DND-41 (cell line): ENCODE measurements at regions not wholly inside any gene's neighbourhood (a gene's known extent, or its start where the extent isn't known, plus 50 kb on each side); places are given as distances from the start of the nearest gene placed in this dataset.

Source experiments
- ATAC-seq: fragments of 200-7000 bp; cut with Tn5 transposase; 3 replicates; pipeline ENCODE4 v1.9.1; 2021; ENCODE audit warnings: low read depth; ENCODE audit not compliant: insufficient read depth
- DNase-seq: peaks from one replicate; pipeline ENCODE4 v3.0.0-alpha.2; 2020
- H2AFZ ChIP-seq: 2 replicates; pipeline ENCODE4 v1.6.0; 2012; ENCODE audit warnings: low read depth, low read length
- H3K27ac ChIP-seq: 2 replicates; pipeline ENCODE4 v1.5.1; 2012; ENCODE audit warnings: low read length, inconsistent platforms
- H3K27me3 ChIP-seq: fragments of 200-600 bp; sonication (generic); 2 replicates; pipeline ENCODE4 v1.6.0; 2012; ENCODE audit warnings: low read length, mild to moderate bottlenecking, inconsistent platforms; ENCODE audit not compliant: insufficient read depth, poor library complexity
- H3K36me3 ChIP-seq: 2 replicates; pipeline ENCODE4 v1.5.1; 2012; ENCODE audit warnings: low read length, inconsistent platforms; ENCODE audit not compliant: insufficient read depth
- H3K4me1 ChIP-seq: 2 replicates; pipeline ENCODE4 v1.5.1; 2012; ENCODE audit warnings: mild to moderate bottlenecking, low read length; ENCODE audit not compliant: insufficient read depth
- H3K4me2 ChIP-seq: 2 replicates; pipeline ENCODE4 v1.6.0; 2012; ENCODE audit warnings: mild to moderate bottlenecking, moderate library complexity, low read length, inconsistent platforms; ENCODE audit not compliant: insufficient read depth
- H3K4me3 ChIP-seq, 2 experiments: fragments of 200-600 bp in 1 of 2; shearing (Covaris generic) in 1 of 2; 2 replicates each; pipeline ENCODE4 v1.5.1; 2012 to 2016; ENCODE audit warnings: inconsistent platforms in 2 of 2, low read length in 2 of 2, mild to moderate bottlenecking in 2 of 2, low read depth in 1 of 2, moderate library complexity in 1 of 2
- H3K79me2 ChIP-seq: 2 replicates; pipeline ENCODE4 v1.6.0; 2012; ENCODE audit warnings: low read length, inconsistent platforms; ENCODE audit not compliant: insufficient read depth
- H3K9ac ChIP-seq: 2 replicates; pipeline ENCODE4 v1.6.0; 2012; ENCODE audit warnings: low read depth, mild to moderate bottlenecking, inconsistent platforms, low read length, moderate library complexity
- H3K9me3 ChIP-seq: 2 replicates; pipeline ENCODE4 v1.5.1; 2012; ENCODE audit warnings: low read length, moderate library complexity, mild to moderate bottlenecking, inconsistent platforms; ENCODE audit not compliant: insufficient read depth, severe bottlenecking
- H4K20me1 ChIP-seq: 2 replicates; pipeline ENCODE4 v1.6.0; 2012; ENCODE audit warnings: low read length; ENCODE audit not compliant: insufficient read depth
- EZH2 ChIP-seq: IDR thresholded peaks from 3 replicates; pipeline ENCODE4 v1.6.1; 2012; ENCODE audit warnings: borderline replicate concordance, low read depth, mild to moderate bottlenecking, moderate library complexity, low read length, inconsistent platforms; ENCODE audit not compliant: severe bottlenecking
- TF ChIP-seq, protein P1 (sequence below): IDR thresholded peaks from 2 replicates; pipeline ENCODE4 v1.5.1; 2012; ENCODE audit warnings: borderline replicate concordance, low read length, moderate library complexity, mild to moderate bottlenecking; ENCODE audit not compliant: poor library complexity, severe bottlenecking; ENCODE audit errors: extremely low read depth

- no peak overlapping the region for H3K4me2 ChIP-seq
- H3K9me3 ChIP-seq, result no peaks in the 10 kb centered on the region
- H3K9ac ChIP-seq, result no peak overlapping the region
- no peak for DNase-seq
- no peaks in the 10 kb centered on the region for H3K36me3 ChIP-seq
- peaks cover 7% of the 10 kb centered on the region for H3K27me3 ChIP-seq
- no peak overlapping the region for H3K27ac ChIP-seq
- no peak for ATAC-seq
- H3K79me2 ChIP-seq, result no peaks in the 10 kb centered on the region
- TF ChIP-seq, protein P1, sequence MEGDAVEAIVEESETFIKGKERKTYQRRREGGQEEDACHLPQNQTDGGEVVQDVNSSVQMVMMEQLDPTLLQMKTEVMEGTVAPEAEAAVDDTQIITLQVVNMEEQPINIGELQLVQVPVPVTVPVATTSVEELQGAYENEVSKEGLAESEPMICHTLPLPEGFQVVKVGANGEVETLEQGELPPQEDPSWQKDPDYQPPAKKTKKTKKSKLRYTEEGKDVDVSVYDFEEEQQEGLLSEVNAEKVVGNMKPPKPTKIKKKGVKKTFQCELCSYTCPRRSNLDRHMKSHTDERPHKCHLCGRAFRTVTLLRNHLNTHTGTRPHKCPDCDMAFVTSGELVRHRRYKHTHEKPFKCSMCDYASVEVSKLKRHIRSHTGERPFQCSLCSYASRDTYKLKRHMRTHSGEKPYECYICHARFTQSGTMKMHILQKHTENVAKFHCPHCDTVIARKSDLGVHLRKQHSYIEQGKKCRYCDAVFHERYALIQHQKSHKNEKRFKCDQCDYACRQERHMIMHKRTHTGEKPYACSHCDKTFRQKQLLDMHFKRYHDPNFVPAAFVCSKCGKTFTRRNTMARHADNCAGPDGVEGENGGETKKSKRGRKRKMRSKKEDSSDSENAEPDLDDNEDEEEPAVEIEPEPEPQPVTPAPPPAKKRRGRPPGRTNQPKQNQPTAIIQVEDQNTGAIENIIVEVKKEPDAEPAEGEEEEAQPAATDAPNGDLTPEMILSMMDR, result no peak
- no peak for TF ChIP-seq EZH2
- no peaks in the 10 kb centered on the region; the same call in 1 of the 2 replicates for H4K20me1 ChIP-seq
- no peak overlapping the region for H2AFZ ChIP-seq
- no peaks in the 10 kb centered on the region for H3K4me1 ChIP-seq
- H3K4me3 ChIP-seq, result no peak overlapping the region
These were observed 83.5 kb upstream of the SLC22A23 start for GRCh38 chr6:3540253-3540820.

GRCh38 chr6:3538536-3538935, 81.7 kb upstream of the SLC22A23 start:
- Histone ChIP-seq H3K4me1 (no peaks in the 10 kb centered on the region), H3K9ac (no peak overlapping the region), H3K9me3 (no peaks in the 10 kb centered on the region), H3K79me2 (no peaks in the 10 kb centered on the region), H3K27me3 (peaks cover 8% of the 10 kb centered on the region), H3K4me3 (no peak overlapping the region), H3K4me2 (no peak overlapping the region), H4K20me1 (no peaks in the 10 kb centered on the region; the same call in 1 of the 2 replicates), H3K36me3 (no peaks in the 10 kb centered on the region), H3K27ac (no peak overlapping the region), H2AFZ (no peak overlapping the region)
- no peak for TF ChIP-seq EZH2
- TF ChIP-seq, protein P1, result no peak
- no peak for DNase-seq
- ATAC-seq, result no peak

GRCh38 chr6:3536901-3537300, 80.1 kb upstream of the SLC22A23 start:
- ATAC-seq (no peak), DNase-seq (no peak)
- Histone ChIP-seq H3K9ac (no peak overlapping the region), H2AFZ (no peak overlapping the region), H3K4me1 (no peaks in the 10 kb centered on the region), H3K4me2 (no peak overlapping the region), H3K9me3 (no peaks in the 10 kb centered on the region), H3K79me2 (no peaks in the 10 kb centered on the region), H3K27me3 (peaks cover 21% of the 10 kb centered on the region), H3K36me3 (no peaks in the 10 kb centered on the region), H4K20me1 (no peaks in the 10 kb centered on the region; the same call in 1 of the 2 replicates), H3K27ac (no peak overlapping the region), H3K4me3 (no peak overlapping the region)
- TF ChIP-seq EZH2, result no peak
- TF ChIP-seq, protein P1, result no peak
